HG03432 (cell line): ENCODE measurements at regions not wholly inside any gene's neighbourhood (a gene's known extent, or its start where the extent isn't known, plus 50 kb on each side); places are given as distances from the start of the nearest gene placed in this dataset.
A peak's percentile ranks its signal among the peaks of the same experiment; 100 is the strongest.
"Not testable (repeated sequence)": the region's sequence is repeated elsewhere in the genome, so short reads cannot be mapped to it uniquely, and the experiment has no call there.

Experiments
- ATAC-seq: cut with Tn5 transposase; IDR thresholded peaks from one replicate; pipeline ENCODE4 v1.9.1; 2021; ENCODE audit warnings: mild to moderate bottlenecking, moderate library complexity; ENCODE audit not compliant: unreplicated experiment

GRCh38 chr4:26233350-26233749, 87.5 kb upstream of the RBPJ start:
- ATAC-seq: no peak

DNA sequence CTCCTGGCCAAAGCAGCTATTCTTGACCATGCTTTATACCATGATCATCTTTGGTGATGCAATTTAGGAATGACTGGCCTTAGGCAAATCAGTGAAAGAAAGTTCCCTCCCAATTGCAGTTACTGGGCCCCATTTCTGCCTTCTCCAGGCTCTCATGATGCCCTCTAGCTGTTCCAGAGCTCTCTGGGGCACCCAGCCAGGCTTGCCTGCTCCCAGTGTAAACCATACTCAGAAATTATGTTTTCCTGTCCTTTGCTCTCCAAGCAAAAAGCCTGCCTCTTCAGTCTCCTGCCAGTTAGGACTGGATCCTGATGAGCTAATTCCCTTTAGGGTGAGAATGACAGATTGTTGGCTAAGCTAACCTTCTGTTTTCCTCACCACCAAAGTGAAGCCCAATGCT, 85.3 kb upstream of the RBPJ start:
- no peak for ATAC-seq

DNA sequence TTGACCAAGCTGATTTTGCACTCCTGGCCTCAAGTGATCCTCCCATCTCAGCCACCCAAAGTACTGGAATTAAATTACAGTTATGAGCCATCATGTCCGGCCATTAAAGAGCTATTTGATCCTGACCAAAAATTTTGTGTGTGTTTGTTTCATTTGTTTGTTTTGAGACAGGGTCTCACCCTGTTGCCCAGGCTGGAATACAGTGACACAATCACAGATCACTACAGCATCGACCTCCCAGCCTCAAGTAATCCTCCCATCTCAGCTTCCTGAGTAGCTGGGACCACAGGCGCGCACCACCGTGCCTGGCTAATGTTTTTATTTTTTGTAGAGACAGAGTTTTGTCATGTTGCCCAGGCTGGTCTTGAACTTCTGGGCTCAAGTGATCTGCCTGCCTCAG, 82.9 kb upstream of the RBPJ start:
- ATAC-seq: no peak

GRCh38 chr4:26238426-26238777, 82.4 kb upstream of the RBPJ start:
- no peak for ATAC-seq

- no peak for ATAC-seq
These were observed 81.8 kb upstream of the RBPJ start for GRCh38 chr4:26238778-26239679.

DNA sequence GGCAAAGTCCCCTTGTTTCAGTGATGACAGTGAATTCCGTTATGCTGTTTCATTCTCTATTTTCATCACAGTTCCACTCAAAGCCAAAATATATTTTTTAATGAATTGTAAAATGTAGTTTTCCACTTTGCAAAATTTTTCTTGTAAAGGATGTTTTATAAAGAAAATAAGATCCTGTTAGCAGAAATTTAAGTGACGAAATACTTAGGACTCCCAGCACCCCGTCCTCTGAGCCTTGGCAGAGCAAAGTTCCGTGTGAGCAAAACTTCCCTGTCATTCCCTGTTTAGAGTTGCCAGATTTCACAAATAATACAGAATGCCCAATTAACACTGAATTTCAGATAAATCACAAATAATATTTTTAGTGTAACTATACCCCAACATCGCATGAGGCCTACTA, 81.0 kb upstream of the RBPJ start:
- ATAC-seq: no peak

GRCh38 chr4:26241179-26241578, 79.6 kb upstream of the RBPJ start:
- no peak for ATAC-seq

GRCh38 chr4:26242451-26242850, 78.4 kb upstream of the RBPJ start:
- no peak for ATAC-seq

GRCh38 chr4:26244138-26244537, 76.7 kb upstream of the RBPJ start:
- not testable (repeated sequence) for ATAC-seq

DNA sequence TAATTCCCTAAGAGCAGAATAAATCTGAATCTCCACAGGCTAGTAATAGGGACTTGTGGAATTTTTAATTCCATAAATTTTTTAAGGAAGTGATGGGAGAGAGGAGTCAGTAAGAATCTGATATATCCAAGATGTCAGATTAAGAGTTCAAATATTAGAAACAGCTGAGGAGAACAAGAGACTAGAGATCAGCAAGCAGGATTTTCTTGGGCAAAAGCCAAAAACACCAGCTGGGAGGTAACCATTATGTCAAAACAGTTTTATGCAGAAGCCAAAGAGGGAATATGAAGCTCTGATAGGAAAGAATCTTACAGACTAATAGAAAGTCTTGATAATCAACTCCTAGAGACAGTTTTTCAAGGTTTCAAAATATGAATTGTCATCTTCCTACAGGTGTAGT, 72.2 kb upstream of the RBPJ start:
- ATAC-seq: no peak

GRCh38 chr4:26252349-26253025, 68.3 kb upstream of the RBPJ start:
- peak; percentile 64 for ATAC-seq

DNA sequence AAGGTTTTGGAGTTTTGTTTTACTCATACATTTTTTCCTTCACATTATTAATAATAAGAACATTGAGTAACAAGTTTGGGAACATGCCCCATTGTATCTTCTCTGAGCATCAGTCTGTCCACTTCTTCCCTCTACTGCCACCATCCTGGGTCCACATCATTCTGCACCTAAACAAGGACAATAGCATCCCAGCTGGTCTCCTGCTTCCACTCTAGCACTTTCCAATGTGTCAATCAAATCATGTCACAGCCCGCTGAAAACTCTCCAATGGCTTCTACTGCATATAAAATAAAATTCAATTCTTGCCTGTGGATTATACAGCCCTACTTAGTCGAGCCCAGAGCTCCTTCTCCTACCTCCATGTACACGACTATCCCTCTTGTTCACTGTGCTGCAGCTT, 66.8 kb upstream of the RBPJ start:
- ATAC-seq: no peak

DNA sequence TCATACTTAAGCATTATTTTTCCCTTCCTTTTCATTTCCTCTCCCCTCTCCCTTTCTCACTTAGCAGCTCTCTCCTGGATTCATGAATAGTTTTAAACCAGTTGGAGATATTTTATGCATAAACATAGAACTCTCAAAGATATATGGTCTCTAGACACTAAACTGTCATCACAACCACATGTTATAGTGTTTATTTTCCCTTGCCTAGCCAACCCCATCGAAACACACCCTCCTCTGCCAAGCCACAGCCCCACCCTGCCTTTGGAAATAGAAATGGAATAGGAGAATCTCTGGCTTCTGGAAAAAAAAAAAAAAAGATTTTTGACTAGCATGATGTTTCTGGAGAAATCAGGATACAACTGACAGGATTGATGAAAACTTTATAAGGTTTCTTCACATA, 64.8 kb upstream of the RBPJ start:
- no peak for ATAC-seq

DNA sequence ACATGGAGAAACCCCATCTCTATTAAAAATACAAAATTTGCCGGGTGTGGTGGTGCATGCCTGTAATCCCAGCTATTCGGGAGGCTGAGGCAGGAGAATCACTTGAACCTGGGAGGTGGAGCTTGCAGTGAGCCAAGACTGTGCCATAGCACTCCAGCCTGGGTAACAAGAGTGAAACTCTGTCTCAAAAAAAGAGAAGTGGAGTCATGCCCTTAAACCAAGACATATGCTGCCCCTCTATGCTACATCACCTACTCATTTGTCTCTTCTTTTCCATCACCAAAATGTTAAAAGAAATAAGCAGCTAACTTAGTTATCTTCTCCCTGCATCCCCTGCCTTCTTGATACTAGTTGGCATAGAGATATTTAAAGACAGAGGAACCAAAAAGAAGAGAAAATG, 63.4 kb upstream of the RBPJ start:
- ATAC-seq: peak; percentile 6

- ATAC-seq: peak; percentile 78
These were observed 63.0 kb upstream of the RBPJ start for GRCh38 chr4:26257850-26258249.

DNA sequence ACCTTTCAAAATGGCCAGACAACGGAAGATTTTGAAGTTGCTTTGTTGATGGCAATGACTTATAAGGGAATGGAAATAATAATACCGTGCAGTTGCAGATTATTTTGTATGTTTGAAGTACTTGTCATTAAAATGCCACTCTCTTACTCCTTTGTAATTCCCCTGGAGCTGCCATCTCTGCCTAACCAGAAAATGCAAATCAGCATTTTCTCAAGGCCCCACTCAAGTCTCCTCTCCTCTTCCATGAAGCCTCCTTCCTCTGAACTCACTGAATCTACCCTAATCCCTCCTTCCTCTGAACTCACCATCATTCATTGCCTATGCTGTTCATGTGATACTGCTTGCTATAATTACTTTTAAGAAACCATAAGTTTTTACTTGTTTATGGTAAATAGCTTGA, 60.2 kb upstream of the RBPJ start:
- ATAC-seq: no peak

GRCh38 chr4:26261405-26261804, 59.4 kb upstream of the RBPJ start:
- ATAC-seq: no peak

DNA sequence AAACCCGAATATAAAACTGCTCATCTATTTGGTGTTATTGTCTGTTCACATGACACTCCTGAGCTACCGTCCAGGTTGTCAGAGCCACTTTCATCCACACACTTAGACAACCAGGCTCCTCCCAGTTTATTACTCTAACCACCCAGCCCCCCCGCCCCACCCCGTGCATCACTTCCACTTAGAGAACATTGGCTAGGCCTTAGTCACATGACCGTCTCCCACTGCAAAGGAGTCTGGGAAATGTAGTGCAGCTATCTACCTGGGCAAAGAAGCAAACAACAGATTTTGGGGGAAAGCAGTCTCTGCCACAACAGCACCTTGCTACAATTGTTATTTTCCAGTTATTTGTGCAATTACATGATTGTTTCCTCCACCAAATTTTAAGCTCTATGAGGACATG, 57.6 kb upstream of the RBPJ start:
- peak; percentile 44 for ATAC-seq

DNA sequence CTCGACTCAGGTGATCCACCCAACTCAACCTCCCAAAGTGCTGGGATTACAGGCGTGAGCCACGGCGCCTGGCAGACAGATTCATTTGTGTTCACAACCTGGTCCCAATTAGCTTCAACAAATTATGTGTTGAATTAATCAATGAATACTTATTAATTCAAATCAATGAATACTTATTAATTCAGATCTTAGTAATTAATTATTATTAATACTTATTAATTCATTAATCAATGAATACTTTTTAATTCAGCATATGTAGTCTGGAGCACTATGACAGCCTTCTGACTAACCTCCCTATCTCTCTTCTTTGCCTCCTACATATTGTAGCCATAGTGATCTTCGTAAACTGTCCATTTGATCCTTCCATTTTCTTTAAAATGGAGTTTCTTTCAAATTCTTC, 56.7 kb upstream of the RBPJ start:
- ATAC-seq: no peak

DNA sequence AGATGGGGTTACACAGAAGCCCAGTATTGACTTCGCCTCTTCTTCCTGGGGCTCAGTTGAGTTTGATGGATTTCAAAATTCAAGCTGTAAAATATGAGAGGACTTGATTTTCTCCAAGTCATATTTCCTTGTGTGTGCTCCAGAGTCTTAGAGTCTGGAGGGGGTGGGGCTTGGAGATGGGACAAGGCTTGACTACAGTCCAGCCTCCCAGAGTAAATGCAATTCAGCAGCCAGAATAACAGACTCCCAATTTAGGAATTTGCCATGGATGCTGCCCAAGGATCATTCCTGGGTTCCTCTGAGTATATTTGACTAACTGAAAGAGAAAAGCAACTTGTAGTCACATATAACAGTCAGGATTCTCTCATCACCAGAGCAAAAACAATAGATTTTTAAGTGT, 53.7 kb upstream of the RBPJ start:
- no peak for ATAC-seq

DNA sequence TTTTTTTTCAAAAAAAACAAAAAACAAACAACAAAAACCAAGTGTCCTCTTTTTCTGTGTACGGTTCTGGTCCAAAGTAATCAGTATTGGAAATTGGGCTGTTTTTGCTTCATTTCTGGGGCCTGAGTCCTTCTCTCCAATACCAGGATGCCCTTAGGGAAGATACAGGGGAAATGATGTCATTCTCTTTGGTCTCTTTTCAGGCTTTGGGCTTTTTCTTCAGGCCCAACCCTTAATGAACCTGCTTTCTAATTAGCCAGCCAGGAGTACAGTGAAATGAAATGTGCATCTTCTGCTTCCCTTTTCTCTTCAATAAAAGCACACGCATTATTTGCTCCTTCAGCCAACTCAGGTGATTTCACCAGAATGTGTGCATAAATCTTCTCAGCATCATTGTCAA, 52.6 kb upstream of the RBPJ start:
- no peak for ATAC-seq

DNA sequence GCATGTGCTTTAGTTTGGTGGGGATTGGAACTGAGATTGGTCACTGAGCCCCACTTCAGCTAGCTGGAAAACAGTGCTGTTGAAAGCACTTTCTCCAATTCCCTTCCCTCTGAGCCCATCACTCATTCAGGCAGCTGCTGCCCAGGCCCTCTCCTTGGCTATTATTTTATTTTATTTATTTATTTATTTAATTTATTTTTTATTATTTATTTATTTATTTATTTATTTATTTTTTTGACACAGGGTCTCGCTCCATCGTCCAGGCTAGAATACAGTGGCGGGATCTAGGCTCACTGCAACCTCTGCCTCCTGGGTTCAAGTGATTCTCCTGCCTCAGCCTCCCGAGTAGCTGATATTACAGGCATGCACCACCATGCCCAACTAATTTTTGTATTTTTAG, 51.8 kb upstream of the RBPJ start:
- ATAC-seq: no peak
